T-helper 9 cell (primary cell): ENCODE measurements at regions not wholly inside any gene's neighbourhood (a gene's known extent, or its start where the extent isn't known, plus 50 kb on each side); places are given as distances from the start of the nearest gene placed in this dataset.
"Not testable (repeated sequence)": the region's sequence is repeated elsewhere in the genome, so short reads cannot be mapped to it uniquely, and the experiment has no call there.

ENCODE experiments used
- DNase-seq: peaks from one replicate; pipeline ENCODE4 v3.0.0-alpha.2; 2020

GRCh38 chr2:173468266-173468793, 113.7 kb downstream of the CDCA7 start:
- no peak for DNase-seq

GRCh38 chr2:173472112-173472511, 117.4 kb downstream of the CDCA7 start:
- no peak for DNase-seq

- DNase-seq: no peak
Measured at GRCh38 chr2:173483137-173483536, 128.5 kb downstream of the CDCA7 start.

GRCh38 chr2:173488861-173489260, 134.2 kb downstream of the CDCA7 start:
- no peak for DNase-seq

- DNase-seq: no peak
Measured at GRCh38 chr2:173491418-173491817, 136.7 kb downstream of the CDCA7 start.

GRCh38 chr2:173493874-173494273, 139.2 kb downstream of the CDCA7 start:
- DNase-seq: no peak

- DNase-seq: no peak
Measured at GRCh38 chr2:173496746-173497145, 142.1 kb downstream of the CDCA7 start.

- DNase-seq: no peak
Measured at GRCh38 chr2:173500953-173501352, 146.3 kb downstream of the CDCA7 start.

- DNase-seq: no peak
Measured at GRCh38 chr2:173502296-173502695, 147.6 kb downstream of the CDCA7 start.

GRCh38 chr2:173511357-173511756, 156.7 kb downstream of the CDCA7 start:
- DNase-seq: no peak

- no peak for DNase-seq
Measured at GRCh38 chr2:173511942-173512341, 157.3 kb downstream of the CDCA7 start.

GRCh38 chr2:173513107-173513727, 158.5 kb downstream of the CDCA7 start:
- no peak for DNase-seq

- no peak for DNase-seq
Measured at GRCh38 chr2:173520918-173521317, 166.2 kb downstream of the CDCA7 start.

- DNase-seq: no peak
Measured at GRCh38 chr2:173521450-173522192, 166.9 kb downstream of the CDCA7 start.

- DNase-seq: no peak
Measured at GRCh38 chr2:173523497-173523896, 168.8 kb downstream of the CDCA7 start.

- no peak for DNase-seq
Measured at GRCh38 chr2:173524256-173524955, 169.7 kb downstream of the CDCA7 start.

GRCh38 chr2:173532732-173533531, 178.3 kb downstream of the CDCA7 start:
- not testable (repeated sequence) for DNase-seq

- no peak for DNase-seq
Measured at GRCh38 chr2:173537694-173538093, 183.0 kb downstream of the CDCA7 start.

GRCh38 chr2:173539615-173540014, 184.9 kb downstream of the CDCA7 start:
- DNase-seq: no peak

- no peak for DNase-seq
Measured at GRCh38 chr2:173544641-173545363, 190.1 kb downstream of the CDCA7 start.

GRCh38 chr2:173545364-173545763, 190.7 kb downstream of the CDCA7 start:
- DNase-seq: no peak

- no peak for DNase-seq
Measured at GRCh38 chr2:173547499-173547898, 192.8 kb downstream of the CDCA7 start.
